ENCODE measurements at regions not wholly inside any gene's neighbourhood (a gene's known extent, or its start where the extent isn't known, plus 50 kb on each side); places are given as distances from the start of the nearest gene placed in this dataset.

DNA sequence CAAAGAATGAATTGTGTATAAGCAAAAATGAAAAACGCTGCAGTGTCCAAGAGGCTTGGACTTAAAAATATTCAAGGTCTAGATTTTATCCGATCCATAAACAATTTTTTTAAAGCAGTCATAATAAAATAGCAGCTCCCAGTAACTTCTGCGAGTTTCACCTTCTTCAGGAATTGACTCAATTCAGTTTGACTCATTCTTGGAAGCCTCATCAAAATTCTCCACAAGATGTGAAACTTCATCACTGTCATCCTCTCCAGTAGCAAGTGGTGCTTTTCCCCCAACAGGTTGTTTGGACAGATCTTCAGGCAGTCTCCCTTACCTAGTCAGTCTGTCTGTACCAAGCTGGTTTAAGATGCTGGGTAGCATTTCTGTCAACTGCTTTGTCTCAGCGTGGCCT is 93.5 kb upstream of the FOXG1 start:
- TF ChIP-seq, protein P1, sequence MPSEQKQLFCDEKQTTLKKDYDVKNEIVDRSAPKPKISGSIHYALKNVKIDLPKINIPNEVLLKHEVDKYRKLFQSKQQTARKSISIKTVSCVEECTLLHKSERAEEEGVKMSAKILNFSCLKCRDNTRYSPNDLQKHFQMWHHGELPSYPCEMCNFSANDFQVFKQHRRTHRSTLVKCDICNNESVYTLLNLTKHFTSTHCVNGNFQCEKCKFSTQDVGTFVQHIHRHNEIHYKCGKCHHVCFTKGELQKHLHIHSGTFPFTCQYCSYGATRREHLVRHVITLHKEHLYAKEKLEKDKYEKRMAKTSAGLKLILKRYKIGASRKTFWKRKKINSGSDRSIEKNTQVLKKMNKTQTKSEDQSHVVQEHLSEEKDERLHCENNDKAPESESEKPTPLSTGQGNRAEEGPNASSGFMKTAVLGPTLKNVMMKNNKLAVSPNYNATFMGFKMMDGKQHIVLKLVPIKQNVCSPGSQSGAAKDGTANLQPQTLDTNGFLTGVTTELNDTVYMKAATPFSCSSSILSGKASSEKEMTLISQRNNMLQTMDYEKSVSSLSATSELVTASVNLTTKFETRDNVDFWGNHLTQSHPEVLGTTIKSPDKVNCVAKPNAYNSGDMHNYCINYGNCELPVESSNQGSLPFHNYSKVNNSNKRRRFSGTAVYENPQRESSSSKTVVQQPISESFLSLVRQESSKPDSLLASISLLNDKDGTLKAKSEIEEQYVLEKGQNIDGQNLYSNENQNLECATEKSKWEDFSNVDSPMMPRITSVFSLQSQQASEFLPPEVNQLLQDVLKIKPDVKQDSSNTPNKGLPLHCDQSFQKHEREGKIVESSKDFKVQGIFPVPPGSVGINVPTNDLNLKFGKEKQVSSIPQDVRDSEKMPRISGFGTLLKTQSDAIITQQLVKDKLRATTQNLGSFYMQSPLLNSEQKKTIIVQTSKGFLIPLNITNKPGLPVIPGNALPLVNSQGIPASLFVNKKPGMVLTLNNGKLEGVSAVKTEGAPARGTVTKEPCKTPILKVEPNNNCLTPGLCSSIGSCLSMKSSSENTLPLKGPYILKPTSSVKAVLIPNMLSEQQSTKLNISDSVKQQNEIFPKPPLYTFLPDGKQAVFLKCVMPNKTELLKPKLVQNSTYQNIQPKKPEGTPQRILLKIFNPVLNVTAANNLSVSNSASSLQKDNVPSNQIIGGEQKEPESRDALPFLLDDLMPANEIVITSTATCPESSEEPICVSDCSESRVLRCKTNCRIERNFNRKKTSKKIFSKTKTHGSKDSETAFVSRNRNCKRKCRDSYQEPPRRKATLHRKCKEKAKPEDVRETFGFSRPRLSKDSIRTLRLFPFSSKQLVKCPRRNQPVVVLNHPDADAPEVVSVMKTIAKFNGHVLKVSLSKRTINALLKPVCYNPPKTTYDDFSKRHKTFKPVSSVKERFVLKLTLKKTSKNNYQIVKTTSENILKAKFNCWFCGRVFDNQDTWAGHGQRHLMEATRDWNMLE (tag by site-specific recombination; conservative IDR thresholded peaks at IDR 0.05; ENCODE audit: low read depth) = no peak
- TF ChIP-seq ZNF24 (tag by site-specific recombination; IDR thresholded peaks at IDR 0.05) (no peak), ZBTB8A (tag by site-specific recombination; IDR thresholded peaks at IDR 0.05) (no peak), ZNF157 (tag by site-specific recombination; IDR thresholded peaks at IDR 0.05) (no peak), ZNF274 (IDR thresholded peaks at IDR 0.05; ENCODE audit: low read length) (no peak), ZNF274 (tag by site-specific recombination; IDR thresholded peaks at IDR 0.05; ENCODE audit: borderline replicate concordance) (no peak), MYNN (tag by site-specific recombination; IDR thresholded peaks at IDR 0.05; ENCODE audit: borderline replicate concordance) (no peak), YY1 (tag by site-specific recombination; IDR thresholded peaks at IDR 0.05) (no peak)
- TF ChIP-seq, protein P2, sequence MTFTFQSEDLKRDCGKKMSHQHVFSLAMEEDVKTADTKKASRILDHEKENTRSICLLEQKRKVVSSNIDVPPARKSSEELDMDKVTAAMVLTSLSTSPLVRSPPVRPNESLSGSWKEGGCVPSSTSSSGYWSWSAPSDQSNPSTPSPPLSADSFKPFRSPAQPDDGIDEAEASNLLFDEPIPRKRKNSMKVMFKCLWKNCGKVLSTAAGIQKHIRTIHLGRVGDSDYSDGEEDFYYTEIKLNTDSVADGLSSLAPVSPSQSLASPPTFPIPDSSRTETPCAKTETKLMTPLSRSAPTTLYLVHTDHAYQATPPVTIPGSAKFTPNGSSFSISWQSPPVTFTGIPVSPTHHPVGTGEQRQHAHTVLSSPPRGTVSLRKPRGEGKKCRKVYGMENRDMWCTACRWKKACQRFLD (tag by site-specific recombination; IDR thresholded peaks at IDR 0.05) = no peak
- TF ChIP-seq, protein P3, sequence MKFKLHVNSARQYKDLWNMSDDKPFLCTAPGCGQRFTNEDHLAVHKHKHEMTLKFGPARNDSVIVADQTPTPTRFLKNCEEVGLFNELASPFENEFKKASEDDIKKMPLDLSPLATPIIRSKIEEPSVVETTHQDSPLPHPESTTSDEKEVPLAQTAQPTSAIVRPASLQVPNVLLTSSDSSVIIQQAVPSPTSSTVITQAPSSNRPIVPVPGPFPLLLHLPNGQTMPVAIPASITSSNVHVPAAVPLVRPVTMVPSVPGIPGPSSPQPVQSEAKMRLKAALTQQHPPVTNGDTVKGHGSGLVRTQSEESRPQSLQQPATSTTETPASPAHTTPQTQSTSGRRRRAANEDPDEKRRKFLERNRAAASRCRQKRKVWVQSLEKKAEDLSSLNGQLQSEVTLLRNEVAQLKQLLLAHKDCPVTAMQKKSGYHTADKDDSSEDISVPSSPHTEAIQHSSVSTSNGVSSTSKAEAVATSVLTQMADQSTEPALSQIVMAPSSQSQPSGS (tag by site-specific recombination; IDR thresholded peaks at IDR 0.05; ENCODE audit: low read depth) = no peak
- TF ChIP-seq, protein P4, sequence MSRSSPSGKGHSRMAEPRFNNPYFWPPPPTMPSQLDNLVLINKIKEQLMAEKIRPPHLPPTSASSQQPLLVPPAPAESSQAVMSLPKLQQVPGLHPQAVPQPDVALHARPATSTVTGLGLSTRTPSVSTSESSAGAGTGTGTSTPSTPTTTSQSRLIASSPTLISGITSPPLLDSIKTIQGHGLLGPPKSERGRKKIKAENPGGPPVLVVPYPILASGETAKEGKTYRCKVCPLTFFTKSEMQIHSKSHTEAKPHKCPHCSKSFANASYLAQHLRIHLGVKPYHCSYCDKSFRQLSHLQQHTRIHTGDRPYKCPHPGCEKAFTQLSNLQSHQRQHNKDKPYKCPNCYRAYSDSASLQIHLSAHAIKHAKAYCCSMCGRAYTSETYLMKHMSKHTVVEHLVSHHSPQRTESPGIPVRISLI (tag by site-specific recombination; IDR thresholded peaks at IDR 0.05) = no peak
- TF ChIP-seq, protein P5, sequence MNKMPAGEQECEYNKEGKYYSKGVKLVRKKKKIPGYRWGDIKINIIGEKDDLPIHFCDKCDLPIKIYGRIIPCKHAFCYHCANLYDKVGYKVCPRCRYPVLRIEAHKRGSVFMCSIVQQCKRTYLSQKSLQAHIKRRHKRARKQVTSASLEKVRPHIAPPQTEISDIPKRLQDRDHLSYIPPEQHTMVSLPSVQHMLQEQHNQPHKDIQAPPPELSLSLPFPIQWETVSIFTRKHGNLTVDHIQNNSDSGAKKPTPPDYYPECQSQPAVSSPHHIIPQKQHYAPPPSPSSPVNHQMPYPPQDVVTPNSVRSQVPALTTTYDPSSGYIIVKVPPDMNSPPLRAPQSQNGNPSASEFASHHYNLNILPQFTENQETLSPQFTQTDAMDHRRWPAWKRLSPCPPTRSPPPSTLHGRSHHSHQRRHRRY (tag by site-specific recombination; IDR thresholded peaks at IDR 0.05) = no peak
- TF ChIP-seq, protein P6, sequence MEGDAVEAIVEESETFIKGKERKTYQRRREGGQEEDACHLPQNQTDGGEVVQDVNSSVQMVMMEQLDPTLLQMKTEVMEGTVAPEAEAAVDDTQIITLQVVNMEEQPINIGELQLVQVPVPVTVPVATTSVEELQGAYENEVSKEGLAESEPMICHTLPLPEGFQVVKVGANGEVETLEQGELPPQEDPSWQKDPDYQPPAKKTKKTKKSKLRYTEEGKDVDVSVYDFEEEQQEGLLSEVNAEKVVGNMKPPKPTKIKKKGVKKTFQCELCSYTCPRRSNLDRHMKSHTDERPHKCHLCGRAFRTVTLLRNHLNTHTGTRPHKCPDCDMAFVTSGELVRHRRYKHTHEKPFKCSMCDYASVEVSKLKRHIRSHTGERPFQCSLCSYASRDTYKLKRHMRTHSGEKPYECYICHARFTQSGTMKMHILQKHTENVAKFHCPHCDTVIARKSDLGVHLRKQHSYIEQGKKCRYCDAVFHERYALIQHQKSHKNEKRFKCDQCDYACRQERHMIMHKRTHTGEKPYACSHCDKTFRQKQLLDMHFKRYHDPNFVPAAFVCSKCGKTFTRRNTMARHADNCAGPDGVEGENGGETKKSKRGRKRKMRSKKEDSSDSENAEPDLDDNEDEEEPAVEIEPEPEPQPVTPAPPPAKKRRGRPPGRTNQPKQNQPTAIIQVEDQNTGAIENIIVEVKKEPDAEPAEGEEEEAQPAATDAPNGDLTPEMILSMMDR (tag by site-specific recombination; IDR thresholded peaks at IDR 0.05) = no peak
- TF ChIP-seq, protein P7, sequence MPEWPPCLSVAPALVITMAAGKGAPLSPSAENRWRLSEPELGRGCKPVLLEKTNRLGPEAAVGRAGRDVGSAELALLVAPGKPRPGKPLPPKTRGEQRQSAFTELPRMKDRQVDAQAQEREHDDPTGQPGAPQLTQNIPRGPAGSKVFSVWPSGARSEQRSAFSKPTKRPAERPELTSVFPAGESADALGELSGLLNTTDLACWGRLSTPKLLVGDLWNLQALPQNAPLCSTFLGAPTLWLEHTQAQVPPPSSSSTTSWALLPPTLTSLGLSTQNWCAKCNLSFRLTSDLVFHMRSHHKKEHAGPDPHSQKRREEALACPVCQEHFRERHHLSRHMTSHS (tag by site-specific recombination; IDR thresholded peaks at IDR 0.05) = no peak

Data from HEK293 (cell line).